RPMI7951 (cell line): ENCODE measurements at regions not wholly inside any gene's neighbourhood (a gene's known extent, or its start where the extent isn't known, plus 50 kb on each side); places are given as distances from the start of the nearest gene placed in this dataset.

Experiments used
- DNase-seq: peaks from one replicate; pipeline ENCODE4 v3.0.0-alpha.2; 2012; ENCODE audit warnings: low read depth

DNA sequence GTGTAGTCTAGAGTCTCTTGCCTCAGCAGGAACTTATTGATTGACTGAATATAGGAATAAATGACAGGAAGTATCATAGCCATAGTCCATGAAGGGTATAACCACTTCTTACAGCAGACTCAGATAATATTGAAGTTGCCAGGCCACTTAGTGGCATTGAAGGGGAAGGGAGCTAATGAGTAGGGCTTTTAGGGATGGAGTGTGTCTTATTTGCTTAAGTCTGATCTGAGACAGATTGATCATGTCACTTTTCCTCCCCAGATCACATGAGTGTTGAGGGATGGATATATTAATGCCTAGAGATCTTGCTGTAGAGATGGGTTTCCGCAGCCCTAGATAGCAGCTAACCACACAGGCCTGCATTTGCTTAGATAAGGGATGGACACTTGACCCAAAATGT lies 62.2 kb upstream of the NBEA start:
- no peak for DNase-seq

DNA sequence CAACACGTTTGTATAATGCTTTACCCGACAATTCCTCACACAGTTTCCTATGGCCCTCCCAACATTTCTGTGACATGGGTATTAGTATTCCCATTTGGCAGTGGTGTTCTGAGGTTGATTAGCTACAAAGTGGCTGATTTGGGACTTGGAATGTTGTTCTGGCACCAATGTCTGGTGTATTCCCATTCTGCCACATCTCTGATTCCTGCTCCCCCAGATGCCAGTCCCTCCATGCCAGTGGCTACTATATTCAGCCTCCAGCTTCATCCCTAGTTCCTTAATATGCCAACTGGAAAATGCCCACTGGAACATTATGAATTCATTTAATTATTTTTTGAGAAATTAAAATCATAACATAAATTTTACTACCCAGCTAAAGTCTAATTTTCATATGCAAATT lies 60.6 kb upstream of the NBEA start:
- no peak for DNase-seq

DNA sequence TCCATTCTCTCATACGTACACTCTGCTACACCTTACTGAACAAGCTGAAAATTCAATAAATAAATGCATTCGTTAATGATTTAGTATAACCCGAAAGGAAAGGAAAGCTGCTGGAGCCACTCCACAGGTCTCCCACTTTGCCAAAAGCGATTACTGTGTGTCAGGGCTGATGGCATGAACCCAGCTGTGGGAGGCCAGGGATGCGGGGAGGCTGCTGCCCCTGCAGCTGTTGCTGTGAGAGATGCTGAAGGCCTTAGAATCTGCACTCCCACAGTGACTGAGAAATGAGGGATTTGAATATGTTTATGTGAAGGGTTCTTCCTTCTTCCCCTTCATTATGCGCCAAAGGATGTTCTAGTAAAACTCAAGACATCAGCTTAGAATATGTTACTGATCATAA lies 58.7 kb upstream of the NBEA start:
- DNase-seq = no peak

DNA sequence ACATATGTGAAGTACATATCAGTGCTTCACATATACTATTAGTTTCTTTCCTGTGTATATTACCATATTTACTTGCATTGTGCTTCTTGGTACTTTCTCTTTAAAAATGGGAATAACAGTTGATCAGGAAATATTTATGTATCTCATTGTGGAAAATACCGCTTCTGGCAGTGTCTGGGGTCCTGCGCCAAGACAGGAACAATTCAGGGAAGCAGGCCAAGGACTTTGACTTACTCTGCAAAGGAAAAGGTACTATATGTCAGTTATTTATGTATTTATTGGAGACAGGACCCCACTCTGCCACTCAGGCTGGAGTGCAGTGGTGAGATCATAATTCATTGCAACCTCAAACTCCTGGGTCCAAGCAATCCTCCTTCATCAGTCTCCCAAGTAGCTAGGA lies 57.7 kb upstream of the NBEA start:
- DNase-seq = no peak

DNA sequence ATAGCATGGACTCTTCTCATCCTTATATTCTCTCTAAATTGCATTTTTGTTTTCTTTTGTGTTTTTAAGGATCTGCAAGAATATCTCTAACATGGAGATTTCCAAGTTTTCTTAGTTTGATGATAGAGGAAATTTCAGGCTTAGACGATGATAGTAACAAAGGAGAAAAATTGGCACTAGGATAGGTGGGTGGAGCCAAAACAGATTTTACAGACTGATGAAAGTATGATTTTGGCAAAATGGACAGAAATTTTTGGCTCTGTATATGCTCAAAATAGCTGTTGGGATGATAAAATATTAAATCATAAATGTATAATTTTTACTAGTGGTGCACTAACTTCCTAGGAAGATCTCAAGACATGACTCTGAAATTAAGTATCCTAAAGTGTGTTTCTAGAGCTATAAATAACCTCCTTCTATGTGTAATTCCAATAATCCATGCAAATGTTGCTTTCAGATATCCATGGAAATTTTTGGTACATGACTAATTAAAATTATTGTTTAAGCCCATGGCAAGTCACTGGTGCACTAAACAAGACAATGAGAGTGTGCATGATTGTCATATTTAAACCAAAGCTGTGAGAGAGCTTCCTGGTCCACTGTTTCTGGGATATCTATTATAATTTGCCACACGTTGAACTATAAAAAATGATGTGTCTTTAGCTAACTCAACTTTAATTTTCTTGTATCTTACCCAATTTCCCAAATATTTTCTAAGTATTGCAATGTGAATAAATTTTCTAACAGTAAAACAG lies 55.8 kb upstream of the NBEA start:
- no peak for DNase-seq

DNA sequence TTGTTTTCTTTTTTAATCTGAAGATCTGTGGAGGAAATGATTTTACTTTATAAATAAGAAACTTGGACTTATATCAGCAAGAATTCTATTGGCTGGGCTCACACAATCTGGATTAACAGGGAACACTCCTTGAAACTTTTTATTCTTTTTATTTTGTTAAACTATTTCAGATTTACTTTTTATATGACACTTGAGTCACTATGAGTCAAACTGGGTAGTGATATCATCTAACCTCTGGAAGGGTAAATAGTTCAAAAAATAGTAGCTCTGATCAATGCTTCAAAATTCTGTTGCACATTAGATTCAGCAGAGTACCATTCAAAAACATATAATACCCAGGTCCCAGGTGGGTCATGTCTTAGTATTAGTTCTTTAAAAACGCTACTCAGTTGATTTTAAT lies 55.1 kb upstream of the NBEA start:
- no peak for DNase-seq
